RWPE1 (cell line): ENCODE measurements at regions not wholly inside any gene's neighbourhood (a gene's known extent, or its start where the extent isn't known, plus 50 kb on each side); places are given as distances from the start of the nearest gene placed in this dataset.

ENCODE experiments used
- CTCF ChIA-PET: fragments of 350-600 bp; sonication (Branson Sonifier 250); formaldehyde crosslinking; extraction: SDS; loops from one replicate; lab custom pipeline; 2021; lab: Yijun Ruan, JAX
- POLR2A ChIA-PET: fragments of 400-600 bp; formaldehyde crosslinking; extraction: SDS; loops from one replicate; lab custom pipeline; 2020; ENCODE audit warnings: antibody characterized with exemption; ENCODE audit not compliant: low non-redundant PET; lab: Yijun Ruan, JAX
- DNase-seq: peaks from one replicate; pipeline ENCODE4 v3.0.0; 2012; ENCODE audit warnings: low spot score
- H3K27ac ChIP-seq: fragments of 450-650 bp; 2 replicates; pipeline ENCODE4 v1.5.1; 2017
- CTCF ChIP-seq: fragments of 450-650 bp; conservative IDR thresholded peaks from 2 replicates; pipeline ENCODE4 v1.5.1; 2017; ENCODE audit warnings: low read depth, mild to moderate bottlenecking

GRCh38 chr2:67879586-67880290 lies 183.1 kb downstream of the C1D start:
- DNase-seq = peak; percentile 34
- H3K27ac ChIP-seq = no peak overlapping the region
- ChIA-PET POLR2A (no interaction called here), CTCF (interaction anchor here (0.7 to 0.9 kb wide), 5 partner anchors 10 to 150 kb away, joined by 3 to 4 read pairs (median 3); no protein-coding TSS in a partner anchor)
- TF ChIP-seq CTCF = no peak

GRCh38 chr2:67880291-67880761 lies 182.5 kb downstream of the C1D start:
- H3K27ac ChIP-seq = no peak overlapping the region
- no peak for TF ChIP-seq CTCF
- DNase-seq = peak; percentile 18
- CTCF ChIA-PET = interaction anchor here (0.6 to 1.2 kb wide), 7 partner anchors 10 to 149 kb away, joined by 3 to 7 read pairs (median 3); no protein-coding TSS in a partner anchor
- POLR2A ChIA-PET = no interaction called here

- ChIA-PET POLR2A (no interaction called here), CTCF (no interaction called here)
- DNase-seq = no peak
- no peak for TF ChIP-seq CTCF
- no peak overlapping the region for H3K27ac ChIP-seq
Observed at GRCh38 chr2:67881816-67882215, 181.0 kb downstream of the C1D start.

GRCh38 chr2:67883316-67884087 lies 179.3 kb downstream of the C1D start:
- no peak for TF ChIP-seq CTCF
- CTCF ChIA-PET = interaction anchor here (0.6 to 0.7 kb wide), 3 partner anchors 28 to 31 kb away, joined by 3 to 5 read pairs (median 3); no protein-coding TSS in a partner anchor
- POLR2A ChIA-PET = interaction anchor here (0.7 kb wide), 1 partner anchor 253 kb away, joined by 6 read pairs; no protein-coding TSS in a partner anchor
- H3K27ac ChIP-seq = no peak overlapping the region
- no peak for DNase-seq

- no peak for TF ChIP-seq CTCF
- no peak overlapping the region for H3K27ac ChIP-seq
- ChIA-PET CTCF (interaction anchor here (0.6 to 1.2 kb wide), 2 partner anchors 143 to 234 kb away, joined by 3 to 4 read pairs; no protein-coding TSS in a partner anchor), POLR2A (no interaction called here)
- no peak for DNase-seq
Observed at GRCh38 chr2:67888351-67889005, 174.3 kb downstream of the C1D start.

GRCh38 chr2:67889056-67889455 lies 173.7 kb downstream of the C1D start:
- POLR2A ChIA-PET = no interaction called here
- DNase-seq = no peak
- no peak for TF ChIP-seq CTCF
- CTCF ChIA-PET = no interaction called here
- H3K27ac ChIP-seq = no peak overlapping the region
